Stimulated activated CD4-positive, alpha-beta T cell treated with anti-CD3 and anti-CD28 coated beads, Interleukin-1b, Interleukin-23, amount 100 ng/mL, for 24 hours (primary cell): ENCODE measurements at regions not wholly inside any gene's neighbourhood (a gene's known extent, or its start where the extent isn't known, plus 50 kb on each side); places are given as distances from the start of the nearest gene placed in this dataset.
A peak's percentile ranks its signal among the peaks of the same experiment; 100 is the strongest.

Source experiments
- DNase-seq, 4 experiments: peaks; one replicate each; pipeline ENCODE4 v3.0.0-alpha.2; 2020; ENCODE audit warnings: low read depth in 4 of 4, low spot score in 1 of 4

- DNase-seq: no peak
Observed at GRCh38 chr10:128461991-128462390, 335.8 kb upstream of the MKI67 start.

- no peak for DNase-seq
Observed at GRCh38 chr10:128462844-128463243, 336.6 kb upstream of the MKI67 start.

DNA sequence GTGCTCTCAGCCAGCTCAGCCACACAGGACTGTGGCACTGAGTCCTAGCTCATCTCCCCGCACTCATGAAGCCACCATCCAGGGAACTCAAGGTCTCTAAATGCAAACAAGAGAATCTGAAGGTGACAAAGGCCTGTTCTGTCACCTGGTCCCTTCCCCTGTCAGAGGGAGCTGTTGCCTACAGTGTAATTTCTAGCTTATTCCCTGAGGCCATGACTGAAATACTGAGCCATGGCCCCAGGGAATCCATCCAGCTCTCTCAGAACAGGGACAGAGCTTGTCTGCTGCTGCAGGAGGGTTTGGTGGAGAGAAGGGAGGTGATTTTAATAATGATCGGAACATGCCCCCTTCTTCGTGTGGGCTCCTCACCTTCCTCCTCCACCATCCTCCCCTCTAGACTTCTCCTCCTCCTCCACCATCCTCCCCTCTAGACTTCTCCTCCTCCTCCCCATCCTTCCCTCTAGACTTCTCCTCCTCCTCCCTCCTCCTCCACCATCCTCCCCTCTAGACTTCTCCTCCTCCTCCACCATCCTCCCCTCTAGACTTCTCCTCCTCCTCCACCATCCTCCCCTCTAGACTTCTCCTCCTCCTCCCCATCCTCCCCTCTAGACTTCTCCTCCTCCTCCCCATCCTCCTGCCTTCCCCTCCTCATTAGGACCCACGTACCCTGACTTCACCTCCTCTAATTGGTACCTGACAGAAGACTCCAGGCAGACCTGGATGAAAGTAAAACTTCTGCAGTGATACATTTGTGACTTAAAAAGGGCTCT lies 338.0 kb upstream of the MKI67 start:
- DNase-seq: peak in 1 of 4 experiments; percentile 14

DNA sequence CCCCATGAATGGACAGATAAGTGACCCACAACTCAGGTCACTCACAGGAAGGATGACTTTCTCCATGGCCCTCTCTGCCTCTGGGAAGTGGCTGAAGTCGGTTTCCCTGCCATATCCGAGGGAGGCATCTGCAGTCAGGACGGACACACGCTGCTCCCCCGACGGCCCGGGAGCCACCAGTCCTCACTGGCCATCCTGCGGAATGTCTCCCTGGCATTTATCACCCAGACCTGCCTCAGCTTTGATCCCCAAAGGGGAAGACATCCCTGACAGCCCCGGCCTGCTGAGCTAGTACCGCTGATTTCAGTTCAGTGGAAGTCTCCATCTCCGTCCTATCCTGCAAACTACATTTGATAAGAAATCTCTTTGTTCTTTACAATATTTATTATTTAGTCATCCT lies 339.5 kb upstream of the MKI67 start:
- no peak for DNase-seq

DNA sequence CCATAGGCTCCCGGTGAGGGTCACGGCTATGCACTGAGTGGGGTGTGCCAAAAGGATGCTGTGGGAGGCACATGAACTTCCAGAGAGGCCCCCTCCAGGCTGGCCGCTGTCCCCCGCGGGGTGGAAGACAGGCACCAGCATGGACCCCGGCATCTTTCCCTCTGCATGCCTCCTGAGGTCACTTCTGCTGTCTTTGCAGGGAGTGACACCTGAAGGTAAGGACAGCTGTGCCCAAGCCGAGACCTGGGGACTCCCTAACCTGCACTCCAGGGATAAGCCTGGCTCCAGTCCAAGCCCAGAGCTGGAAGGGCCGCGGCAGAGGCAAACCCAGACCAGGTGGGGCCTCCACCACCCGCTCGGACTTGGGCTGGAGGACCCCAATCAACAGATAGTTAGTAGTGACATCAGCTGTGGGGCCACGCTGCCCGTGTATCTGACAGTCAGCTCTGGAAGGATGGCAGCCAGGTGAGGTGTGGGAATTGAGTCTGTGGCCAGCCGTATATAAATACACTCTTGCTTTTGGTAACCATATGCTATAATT lies 340.7 kb upstream of the MKI67 start:
- no peak for DNase-seq

GRCh38 chr10:128468462-128468861 lies 342.2 kb upstream of the MKI67 start:
- DNase-seq: no peak

DNA sequence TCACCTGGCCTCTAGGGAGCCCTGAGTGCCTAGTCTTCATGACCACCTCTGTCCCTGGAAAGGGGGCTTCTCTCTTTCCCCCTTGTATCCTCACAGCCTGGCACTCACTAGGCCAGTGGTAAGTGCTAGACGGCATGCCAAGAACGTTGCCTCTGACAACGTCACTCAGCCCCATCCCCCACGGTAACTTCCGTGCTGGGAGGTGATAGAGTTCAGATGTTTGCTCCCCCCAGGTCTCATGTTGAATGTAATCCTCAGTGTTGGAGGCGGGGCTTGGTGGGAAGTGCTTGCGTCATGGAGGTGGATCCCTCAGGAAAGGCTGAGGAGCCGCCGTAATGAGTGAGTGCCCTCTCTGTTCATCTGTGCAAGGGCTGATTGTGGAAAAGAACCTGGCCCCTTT lies 343.3 kb upstream of the MKI67 start:
- no peak for DNase-seq

DNA sequence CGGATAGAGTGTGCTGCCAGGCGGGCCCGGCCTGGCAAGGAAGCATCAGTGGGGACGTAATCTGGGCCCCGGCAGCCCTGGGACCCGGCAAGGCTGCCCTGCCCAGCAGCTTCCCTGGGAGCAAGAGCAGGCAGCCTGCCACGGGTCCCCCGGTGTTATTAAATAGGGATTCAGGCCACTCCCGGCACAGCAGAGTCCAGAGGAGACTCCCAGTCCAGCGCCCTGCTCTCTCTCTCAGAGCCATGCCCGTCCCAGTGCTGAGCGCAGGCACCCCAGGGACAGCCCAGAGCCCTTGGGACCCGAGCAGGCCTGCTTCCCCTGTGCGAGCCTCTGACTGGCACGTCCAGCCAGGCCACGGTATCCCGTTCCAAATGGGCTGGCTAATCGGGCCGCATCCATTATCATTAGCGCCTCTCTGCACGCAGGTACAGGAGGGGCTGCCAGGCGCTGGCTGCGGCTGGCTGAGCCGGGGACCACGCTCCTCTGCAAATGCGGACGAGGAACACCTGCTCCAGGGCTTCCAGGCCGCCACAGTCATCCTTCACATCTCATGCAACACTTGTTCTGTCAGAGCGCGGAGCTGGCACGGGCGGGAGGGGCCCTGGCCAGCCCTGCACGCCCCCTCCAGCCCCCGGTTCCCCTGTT lies 344.2 kb upstream of the MKI67 start:
- DNase-seq: no peak

- DNase-seq: no peak
Observed at GRCh38 chr10:128471151-128471550, 344.9 kb upstream of the MKI67 start.

- no peak for DNase-seq
Observed at GRCh38 chr10:128472196-128472595, 346.0 kb upstream of the MKI67 start.

- no peak for DNase-seq
Observed at GRCh38 chr10:128473396-128473795, 347.2 kb upstream of the MKI67 start.

DNA sequence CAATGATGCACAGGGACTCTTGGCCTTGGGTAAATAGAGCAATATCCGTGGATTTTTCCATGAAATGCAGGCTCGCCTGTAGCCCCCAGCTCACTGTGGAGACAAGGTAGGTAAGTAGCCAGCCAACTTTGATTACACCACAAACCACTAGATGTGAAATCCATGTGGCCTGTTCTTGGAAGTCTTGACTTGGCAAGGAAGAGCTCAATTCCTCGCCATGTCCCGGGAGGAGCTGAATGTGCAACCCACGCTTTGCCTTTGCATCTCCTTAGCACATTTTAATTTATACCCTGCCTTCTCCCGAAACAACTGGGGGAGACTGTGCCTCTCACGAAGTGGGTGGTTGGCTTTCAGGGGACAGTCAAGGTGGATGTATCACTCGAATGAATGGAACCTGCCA lies 347.7 kb upstream of the MKI67 start:
- DNase-seq: no peak

- DNase-seq: no peak
Observed at GRCh38 chr10:128474571-128474970, 348.3 kb upstream of the MKI67 start.

DNA sequence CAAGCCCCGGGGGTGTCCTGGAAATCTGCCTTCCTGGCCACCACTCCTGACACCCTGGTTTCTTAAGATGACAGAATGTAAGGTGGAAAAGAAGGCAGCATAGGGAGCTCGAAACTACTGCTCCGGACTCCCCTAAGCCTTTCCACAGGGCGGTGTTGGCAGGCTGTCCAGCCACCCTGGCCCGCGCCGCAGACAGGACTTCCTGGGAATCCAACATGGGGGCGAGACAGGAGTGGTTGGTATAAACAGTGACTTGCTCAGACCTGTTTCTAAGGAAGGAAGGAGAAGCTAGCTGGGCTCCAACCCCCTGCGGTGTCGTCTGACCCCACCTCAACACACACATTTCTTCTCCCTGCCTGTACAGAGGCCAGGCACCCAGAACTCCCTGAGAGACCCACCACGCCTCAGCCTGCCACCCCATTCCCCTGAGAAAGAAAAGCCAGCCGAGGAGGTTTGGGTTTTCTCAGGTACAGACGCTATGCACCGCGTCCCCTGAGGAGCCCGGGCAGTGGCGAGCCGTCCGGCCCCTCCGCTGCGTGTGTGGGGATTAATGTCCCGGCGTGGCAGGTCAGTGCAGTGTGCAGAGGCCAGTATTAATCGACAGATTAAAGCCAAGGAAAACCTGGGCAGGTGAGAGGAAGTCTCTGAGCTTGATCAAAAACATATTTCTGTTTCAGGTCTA lies 349.6 kb upstream of the MKI67 start:
- DNase-seq: no peak

DNA sequence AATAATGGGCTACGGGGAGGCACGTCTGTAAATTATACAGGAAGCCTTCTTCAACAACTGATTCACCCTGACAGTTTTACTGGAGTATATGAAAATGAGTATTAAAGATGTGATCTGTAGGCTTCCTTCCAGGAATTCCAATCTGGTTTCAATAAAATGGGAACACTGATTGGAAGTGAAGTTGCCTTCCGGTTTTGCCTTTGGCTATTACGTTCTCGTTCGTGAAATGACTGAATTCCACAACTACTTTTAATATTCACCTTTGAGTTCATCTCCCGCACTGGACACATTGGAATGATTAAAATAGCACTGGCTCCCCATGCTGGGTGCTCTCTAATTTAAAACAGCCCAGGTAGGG lies 350.1 kb upstream of the MKI67 start:
- no peak for DNase-seq

GRCh38 chr10:128476845-128477244 lies 350.6 kb upstream of the MKI67 start:
- no peak for DNase-seq

DNA sequence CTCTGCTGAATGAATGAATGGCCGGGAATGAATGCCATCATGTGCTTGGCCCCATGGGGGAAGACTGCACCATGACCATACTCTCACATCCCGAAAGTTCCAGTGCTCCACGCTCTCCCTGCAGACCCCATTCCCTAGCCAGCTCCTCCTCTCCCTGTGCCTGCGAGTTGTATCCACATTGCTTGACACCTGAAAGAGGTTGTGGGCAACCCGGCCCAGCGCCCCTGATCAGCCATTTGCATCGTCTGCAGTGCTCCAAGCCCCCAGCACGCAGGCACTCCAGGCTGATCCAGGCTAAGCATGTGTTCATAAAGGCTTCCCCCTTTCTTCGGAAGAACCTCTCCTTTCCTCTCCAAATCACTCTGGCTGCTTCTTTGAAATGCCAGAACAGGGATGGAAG lies 354.4 kb upstream of the MKI67 start:
- no peak for DNase-seq

DNA sequence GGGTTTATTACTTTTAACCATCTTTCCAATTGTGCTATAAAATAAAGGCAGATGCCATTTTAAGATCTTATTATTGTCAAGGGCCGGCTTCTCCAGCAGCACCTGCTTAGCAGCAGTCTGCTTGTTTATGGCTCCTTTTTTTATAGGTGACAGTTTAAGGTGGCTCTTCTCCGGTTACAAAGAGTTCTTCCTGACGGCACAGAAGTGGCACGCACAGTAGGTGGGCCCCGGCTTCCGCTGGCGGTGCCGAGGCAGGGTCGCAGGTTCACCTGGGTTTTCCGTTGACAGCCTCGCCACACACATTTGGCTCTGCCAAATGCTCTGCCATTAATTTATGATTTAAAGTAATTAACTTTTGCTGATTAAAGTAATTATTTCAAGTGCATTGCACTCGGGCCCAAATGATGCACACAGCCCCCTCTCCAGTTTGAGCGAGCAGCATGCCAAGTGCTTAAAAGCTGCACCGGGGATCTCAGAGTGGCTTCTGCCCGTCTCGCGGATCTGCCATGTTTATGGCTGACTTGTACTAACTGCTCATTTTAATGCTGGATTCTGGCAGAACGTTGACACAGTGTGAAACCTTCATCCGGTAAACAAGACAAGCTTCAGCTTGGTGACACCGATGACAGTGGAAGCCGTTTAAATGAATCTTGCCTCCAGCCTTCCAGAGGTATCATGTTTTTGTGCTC lies 355.1 kb upstream of the MKI67 start:
- no peak for DNase-seq

- DNase-seq: no peak
Observed at GRCh38 chr10:128482052-128482451, 355.8 kb upstream of the MKI67 start.

DNA sequence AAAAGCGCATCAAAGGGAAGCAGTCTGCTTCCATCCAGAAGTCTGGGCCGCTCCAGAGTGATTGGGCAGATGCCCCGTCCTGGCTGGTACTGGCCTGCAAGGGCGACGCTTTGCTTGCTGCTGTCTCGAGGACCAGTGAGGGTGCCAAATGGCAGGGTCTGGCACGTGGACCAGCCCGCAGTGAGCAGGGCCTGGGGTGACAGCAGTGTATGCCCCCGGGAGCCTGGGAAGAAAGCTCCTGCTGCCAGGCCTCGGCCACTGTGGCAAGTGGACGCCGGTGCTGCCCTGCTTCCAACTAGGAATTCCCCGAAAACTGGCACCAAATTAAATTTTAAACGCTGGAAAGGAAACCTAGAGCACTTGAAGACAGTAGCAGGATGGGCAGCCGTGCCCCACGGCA lies 357.0 kb upstream of the MKI67 start:
- no peak for DNase-seq

- DNase-seq: no peak
Observed at GRCh38 chr10:128484041-128484440, 357.8 kb upstream of the MKI67 start.
